VCaP (cell line): ENCODE measurements at regions not wholly inside any gene's neighbourhood (a gene's known extent, or its start where the extent isn't known, plus 50 kb on each side); places are given as distances from the start of the nearest gene placed in this dataset.
"Not testable (repeated sequence)": the region's sequence is repeated elsewhere in the genome, so short reads cannot be mapped to it uniquely, and the experiment has no call there.

Experiments
- H3K27ac ChIP-seq: fragments of 450-650 bp; 2 replicates; pipeline ENCODE4 v1.5.1; 2017
- TF ChIP-seq, protein P1 (sequence below): fragments of 450-650 bp; conservative IDR thresholded peaks from 2 replicates; pipeline ENCODE4 v1.5.1; 2017; ENCODE audit warnings: mild to moderate bottlenecking, moderate library complexity

DNA sequence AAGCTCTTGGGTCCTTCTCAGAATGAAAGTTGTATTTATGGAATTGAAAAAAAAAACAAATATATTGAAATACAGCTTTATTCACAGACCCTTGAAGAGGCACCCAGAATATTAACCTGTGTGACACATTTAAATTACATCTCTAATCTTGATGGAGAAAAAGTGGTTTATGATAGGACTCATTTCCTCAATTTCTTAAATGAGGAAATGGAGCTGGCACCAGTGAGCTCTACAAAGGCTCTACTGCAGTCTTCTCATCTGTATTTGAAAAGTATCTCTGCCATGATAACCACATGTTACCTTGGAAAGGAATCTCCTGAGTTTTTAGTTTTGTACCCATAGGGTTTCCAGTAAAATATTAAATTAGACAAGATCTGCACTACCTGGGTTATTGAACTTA lies 186.5 kb downstream of the HIPK3 start:
- no peak overlapping the region for H3K27ac ChIP-seq
- TF ChIP-seq, protein P1, sequence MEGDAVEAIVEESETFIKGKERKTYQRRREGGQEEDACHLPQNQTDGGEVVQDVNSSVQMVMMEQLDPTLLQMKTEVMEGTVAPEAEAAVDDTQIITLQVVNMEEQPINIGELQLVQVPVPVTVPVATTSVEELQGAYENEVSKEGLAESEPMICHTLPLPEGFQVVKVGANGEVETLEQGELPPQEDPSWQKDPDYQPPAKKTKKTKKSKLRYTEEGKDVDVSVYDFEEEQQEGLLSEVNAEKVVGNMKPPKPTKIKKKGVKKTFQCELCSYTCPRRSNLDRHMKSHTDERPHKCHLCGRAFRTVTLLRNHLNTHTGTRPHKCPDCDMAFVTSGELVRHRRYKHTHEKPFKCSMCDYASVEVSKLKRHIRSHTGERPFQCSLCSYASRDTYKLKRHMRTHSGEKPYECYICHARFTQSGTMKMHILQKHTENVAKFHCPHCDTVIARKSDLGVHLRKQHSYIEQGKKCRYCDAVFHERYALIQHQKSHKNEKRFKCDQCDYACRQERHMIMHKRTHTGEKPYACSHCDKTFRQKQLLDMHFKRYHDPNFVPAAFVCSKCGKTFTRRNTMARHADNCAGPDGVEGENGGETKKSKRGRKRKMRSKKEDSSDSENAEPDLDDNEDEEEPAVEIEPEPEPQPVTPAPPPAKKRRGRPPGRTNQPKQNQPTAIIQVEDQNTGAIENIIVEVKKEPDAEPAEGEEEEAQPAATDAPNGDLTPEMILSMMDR, result no peak

DNA sequence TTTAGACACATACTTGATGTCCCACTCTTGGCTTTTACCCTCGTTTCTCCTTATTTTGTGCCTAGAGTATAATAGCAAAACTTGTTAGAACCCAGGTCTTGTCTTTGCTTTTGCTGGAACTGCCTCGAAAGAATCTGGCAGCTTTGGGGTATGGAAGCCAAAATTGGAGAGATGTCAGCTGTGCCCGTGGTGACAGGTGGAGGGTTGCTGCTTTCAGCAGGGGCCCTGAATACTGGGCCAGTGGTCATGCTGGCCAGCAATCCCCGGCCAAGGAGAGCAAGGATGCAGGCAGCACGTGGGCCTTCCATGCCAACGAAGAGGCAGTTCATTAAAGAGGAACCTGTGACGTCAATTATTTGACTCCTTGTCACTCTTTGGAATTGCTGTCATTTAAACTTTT lies 181.1 kb downstream of the HIPK3 start:
- H3K27ac ChIP-seq, result no peak overlapping the region
- TF ChIP-seq, protein P1, result no peak

DNA sequence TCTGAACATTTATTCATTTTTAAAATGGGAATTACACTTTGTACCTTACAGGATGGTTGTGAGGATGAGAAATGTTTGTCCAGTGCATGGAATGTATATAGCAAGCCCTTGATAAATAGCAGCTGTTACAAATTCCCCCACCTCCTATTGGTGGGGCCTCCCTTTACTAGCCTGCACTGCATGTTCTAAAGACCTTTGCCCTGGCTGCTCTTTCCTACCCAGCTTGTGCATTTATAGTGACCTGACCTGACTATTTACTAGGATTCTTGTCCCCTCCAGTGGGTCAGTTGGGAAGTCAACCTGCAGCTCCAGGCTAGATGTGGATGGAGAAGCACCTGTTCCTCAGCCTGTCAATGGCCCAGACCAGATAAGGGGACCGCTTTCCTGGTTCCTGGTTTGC lies 180.3 kb downstream of the HIPK3 start:
- TF ChIP-seq, protein P1, result no peak
- H3K27ac ChIP-seq, result no peak overlapping the region

DNA sequence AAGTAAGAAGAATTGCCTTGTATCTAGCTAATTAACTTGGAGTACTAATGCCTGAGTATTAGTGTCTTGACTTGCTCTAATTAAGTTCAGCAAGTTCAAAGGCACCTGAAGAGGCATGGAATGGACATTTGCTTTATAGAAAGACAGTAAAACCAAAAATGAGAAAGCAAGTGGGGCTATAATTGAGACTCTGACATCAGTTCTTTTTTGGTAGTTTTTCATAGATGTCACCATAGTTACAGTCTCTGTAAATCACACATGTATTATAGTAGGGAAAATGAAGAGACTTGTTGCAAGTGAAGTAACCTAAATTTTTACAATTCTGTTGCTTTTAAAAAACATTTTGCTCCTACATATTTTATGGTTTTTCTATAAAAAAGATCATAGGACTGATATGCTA lies 178.0 kb downstream of the HIPK3 start:
- TF ChIP-seq, protein P1, result no peak

DNA sequence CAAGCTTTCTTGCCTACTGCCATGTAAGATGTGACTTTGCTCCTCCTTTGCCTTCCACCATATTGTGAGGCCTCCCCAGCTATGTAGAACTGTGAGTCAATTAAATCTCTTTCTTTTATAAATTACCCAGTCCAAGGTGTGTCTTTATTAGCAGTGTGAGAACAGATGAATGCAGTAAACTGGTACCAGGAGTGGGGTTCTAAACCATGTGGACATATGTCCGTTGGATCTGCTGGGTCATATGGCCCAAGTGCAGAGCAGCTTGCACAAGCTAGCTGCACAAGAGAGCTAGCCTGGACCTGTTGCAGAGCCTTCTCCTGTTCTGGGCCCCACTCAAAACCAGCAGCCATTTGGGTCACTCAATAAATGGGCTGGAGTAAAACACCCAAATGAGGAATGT lies 177.1 kb downstream of the HIPK3 start:
- TF ChIP-seq, protein P1, result no peak
- no peak overlapping the region for H3K27ac ChIP-seq

More for the DNA sequence above, 178.0 kb downstream of the HIPK3 start:
- no peak overlapping the region for H3K27ac ChIP-seq

DNA sequence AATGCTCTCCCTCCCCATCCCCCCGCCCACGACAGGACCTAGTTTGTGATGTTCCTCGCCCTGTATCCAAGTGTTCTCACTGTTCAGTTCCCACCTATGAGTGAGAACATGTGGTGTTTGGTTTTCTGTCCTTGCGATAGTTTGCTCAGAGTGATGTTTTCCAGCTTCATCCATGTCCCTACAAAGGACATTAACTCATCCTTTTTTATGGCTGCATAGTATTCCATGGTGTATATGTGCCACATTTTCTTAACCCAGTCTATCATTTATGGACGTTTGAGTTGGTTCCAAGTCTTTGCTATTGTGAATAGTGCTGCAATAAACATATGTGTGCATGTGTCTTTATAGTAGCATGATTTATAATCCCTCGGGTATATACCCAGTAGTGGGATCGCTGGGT lies 171.3 kb downstream of the HIPK3 start:
- not testable (repeated sequence) for H3K27ac ChIP-seq

DNA sequence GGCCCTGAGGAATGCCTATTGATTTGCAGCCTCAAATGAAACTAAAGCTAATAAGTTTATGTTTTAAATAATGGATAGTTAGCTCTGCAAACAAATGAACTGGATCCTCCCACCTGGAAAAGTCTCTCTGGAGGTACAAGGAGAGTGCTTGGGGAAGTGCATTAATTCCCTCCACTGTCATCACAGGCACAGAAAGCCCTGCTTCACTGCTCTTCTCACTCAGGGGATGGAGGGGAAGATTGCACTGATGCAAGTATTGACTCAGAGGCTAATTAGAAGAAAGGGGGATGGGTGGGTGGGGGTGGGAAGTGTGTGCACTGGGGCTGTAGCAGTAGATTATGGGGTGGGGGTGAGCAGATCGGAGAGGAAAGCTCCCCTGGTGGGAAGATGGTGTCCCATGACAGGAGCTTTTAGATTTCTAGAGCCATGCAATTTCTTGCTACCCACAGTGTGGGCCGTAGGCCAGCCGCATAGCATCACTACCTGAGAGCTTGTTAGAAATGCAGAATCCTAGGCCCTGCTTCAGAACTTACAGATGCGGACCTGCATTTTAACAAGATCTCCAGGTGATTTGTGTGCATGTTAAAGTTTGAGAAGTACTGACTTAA lies 163.9 kb downstream of the HIPK3 start:
- no peak overlapping the region for H3K27ac ChIP-seq
- TF ChIP-seq, protein P1, result no peak

DNA sequence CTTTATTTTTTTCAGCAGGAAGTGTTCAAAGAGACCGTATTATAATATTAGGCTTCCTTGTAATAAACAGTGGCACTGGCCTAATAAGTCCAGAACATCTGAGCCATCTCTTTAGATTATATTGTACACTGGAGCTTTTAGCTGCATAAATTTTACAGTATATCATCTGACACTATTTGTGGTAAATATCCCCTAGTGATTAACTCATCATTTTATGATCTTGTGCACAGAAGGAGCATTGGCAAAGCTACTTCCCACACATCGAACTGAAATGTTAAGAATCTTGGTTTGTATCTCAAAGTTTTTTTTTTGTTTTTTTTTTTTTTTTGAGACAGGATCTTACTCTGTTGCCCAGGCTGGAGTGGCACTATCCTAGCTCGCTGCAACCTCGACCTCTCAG lies 162.7 kb downstream of the HIPK3 start:
- TF ChIP-seq, protein P1, result no peak
- H3K27ac ChIP-seq, result no peak overlapping the region
